H9 (cell line): ENCODE measurements at regions not wholly inside any gene's neighbourhood (a gene's known extent, or its start where the extent isn't known, plus 50 kb on each side); places are given as distances from the start of the nearest gene placed in this dataset.

ENCODE experiments used
- DNase-seq: peaks from one replicate; pipeline ENCODE4 v3.0.0-alpha.2; 2017
- H2AFZ ChIP-seq: one replicate; pipeline ENCODE4 v1.6.1; 2013; ENCODE audit warnings: mild to moderate bottlenecking, low read length, control low read depth, moderate library complexity
- H2AK5ac ChIP-seq: 2 replicates; pipeline ENCODE4 v1.6.1; 2013; ENCODE audit warnings: low read length, control low read depth, mixed read lengths; ENCODE audit not compliant: insufficient read length
- H2BK120ac ChIP-seq: one replicate; pipeline ENCODE4 v1.6.1; 2013; ENCODE audit warnings: low read depth, mild to moderate bottlenecking, low read length, control low read depth, inconsistent platforms; ENCODE audit not compliant: poor library complexity, severe bottlenecking
- H2BK12ac ChIP-seq: 2 replicates; pipeline ENCODE4 v1.6.1; 2013; ENCODE audit warnings: low read length, control low read depth, mixed read lengths, low read depth; ENCODE audit not compliant: insufficient read length
- H2BK15ac ChIP-seq: 2 replicates; pipeline ENCODE4 v1.6.1; 2013; ENCODE audit warnings: low read depth, low read length, control low read depth
- H2BK20ac ChIP-seq: one replicate; pipeline ENCODE4 v1.6.1; 2013; ENCODE audit warnings: low read depth, mild to moderate bottlenecking, low read length, control low read depth, inconsistent platforms; ENCODE audit not compliant: poor library complexity, severe bottlenecking
- H2BK5ac ChIP-seq: 2 replicates; pipeline ENCODE4 v1.6.1; 2013; ENCODE audit warnings: low read length, control low read depth, mixed read lengths; ENCODE audit not compliant: insufficient read length
- H3K14ac ChIP-seq: 2 replicates; pipeline ENCODE4 v1.6.1; 2013; ENCODE audit warnings: low read length, control low read depth; ENCODE audit not compliant: insufficient read depth
- H3K18ac ChIP-seq: 2 replicates; pipeline ENCODE4 v1.6.1; 2013; ENCODE audit warnings: low read depth, mild to moderate bottlenecking, mixed read lengths, low read length, control low read depth; ENCODE audit not compliant: insufficient read length
- H3K23ac ChIP-seq: 2 replicates; pipeline ENCODE4 v1.6.1; 2013; ENCODE audit warnings: low read length, control low read depth, mixed read lengths, low read depth; ENCODE audit not compliant: insufficient read length
- H3K23me2 ChIP-seq: 2 replicates; pipeline ENCODE4 v1.6.1; 2013; ENCODE audit warnings: low read depth, mild to moderate bottlenecking, mixed read lengths, low read length, control low read depth; ENCODE audit not compliant: insufficient read length, poor library complexity, severe bottlenecking
- H3K27ac ChIP-seq: 2 replicates; pipeline ENCODE4 v1.5.1; 2013; ENCODE audit warnings: low read length, control low read depth, mixed read lengths, low read depth; ENCODE audit not compliant: insufficient read length
- H3K27me3 ChIP-seq: 2 replicates; pipeline ENCODE4 v1.6.1; 2013; ENCODE audit warnings: low read length, control low read depth, inconsistent platforms; ENCODE audit not compliant: insufficient read depth
- H3K4ac ChIP-seq: 2 replicates; pipeline ENCODE4 v1.6.1; 2013; ENCODE audit warnings: low read depth, mild to moderate bottlenecking, control low read depth, inconsistent platforms, low read length, moderate library complexity
- H3K4me1 ChIP-seq: 2 replicates; pipeline ENCODE4 v1.6.1; 2013; ENCODE audit warnings: low read length, control low read depth, inconsistent platforms; ENCODE audit not compliant: insufficient read depth
- H3K4me2 ChIP-seq: 2 replicates; pipeline ENCODE4 v1.6.1; 2013; ENCODE audit warnings: low read length, control low read depth, mixed read lengths; ENCODE audit not compliant: insufficient read length, insufficient read depth
- H3K56ac ChIP-seq: 2 replicates; pipeline ENCODE4 v1.6.1; 2013; ENCODE audit warnings: low read depth, mild to moderate bottlenecking, mixed read lengths, low read length, control low read depth; ENCODE audit not compliant: insufficient read length
- H3K79me1 ChIP-seq: 2 replicates; pipeline ENCODE4 v1.6.1; 2013; ENCODE audit warnings: low read depth, mild to moderate bottlenecking, moderate library complexity, low read length, control low read depth, inconsistent platforms; ENCODE audit not compliant: insufficient read depth, poor library complexity, severe bottlenecking
- H3K79me2 ChIP-seq: 2 replicates; pipeline ENCODE4 v1.6.1; 2013; ENCODE audit warnings: low read length, control low read depth, inconsistent platforms; ENCODE audit not compliant: insufficient read depth
- H3K9ac ChIP-seq: 2 replicates; pipeline ENCODE4 v1.6.1; 2013; ENCODE audit warnings: low read length, control low read depth, mixed read lengths; ENCODE audit not compliant: insufficient read length; ENCODE audit errors: extremely low read depth
- H3K9me3 ChIP-seq: one replicate; pipeline ENCODE4 v1.6.1; 2013; ENCODE audit warnings: low read depth, low read length, inconsistent platforms; ENCODE audit not compliant: control insufficient read depth
- H3T11ph ChIP-seq: one replicate; pipeline ENCODE4 v1.6.1; 2013; ENCODE audit warnings: mild to moderate bottlenecking, low read length, control low read depth, inconsistent platforms
- H4K20me1 ChIP-seq: one replicate; pipeline ENCODE4 v1.6.1; 2013; ENCODE audit not compliant: control insufficient read depth, insufficient read length, insufficient read depth
- H4K5ac ChIP-seq: 2 replicates; pipeline ENCODE4 v1.6.1; 2013; ENCODE audit warnings: low read depth, mild to moderate bottlenecking, mixed read lengths, low read length, control low read depth; ENCODE audit not compliant: insufficient read length
- H4K8ac ChIP-seq: replicated peaks from 2 replicates; pipeline ENCODE4 v1.6.1; 2013; ENCODE audit warnings: low read length, control low read depth, mixed read lengths, low read depth; ENCODE audit not compliant: insufficient read length
- H4K91ac ChIP-seq: 2 replicates; pipeline ENCODE4 v1.6.1; 2013; ENCODE audit warnings: low read depth, mild to moderate bottlenecking, moderate library complexity, mixed read lengths, low read length, control low read depth; ENCODE audit not compliant: insufficient read length
- H3K27ac Mint-ChIP-seq, 3 experiments: 2 replicates in 2 of 3; 3 replicates in 1 of 3; pipeline ENCODE4 v1.8.0; 2020 to 2021; ENCODE audit warnings: mixed read lengths in 3 of 3, mild to moderate bottlenecking in 1 of 3, moderate library complexity in 1 of 3
- H3K27me3 Mint-ChIP-seq: 2 replicates; pipeline ENCODE4 v1.8.0; 2021; ENCODE audit warnings: low read depth, mild to moderate bottlenecking, moderate library complexity, mixed read lengths
- H3K36me3 Mint-ChIP-seq, 3 experiments: 2 replicates in 2 of 3; 3 replicates in 1 of 3; pipeline ENCODE4 v1.8.0; 2020 to 2021; ENCODE audit warnings: low read depth in 3 of 3, mixed read lengths in 3 of 3; ENCODE audit not compliant: insufficient read depth in 1 of 3
- H3K4me1 Mint-ChIP-seq, 2 experiments: 2 replicates each; pipeline ENCODE4 v1.8.0; 2020; ENCODE audit warnings: mixed read lengths in 2 of 2
- H3K4me3 Mint-ChIP-seq, 2 experiments: 2 replicates in 1 of 2; 3 replicates in 1 of 2; pipeline ENCODE4 v1.8.0; 2020 to 2021; ENCODE audit warnings: mild to moderate bottlenecking in 2 of 2, mixed read lengths in 2 of 2, moderate library complexity in 1 of 2
- H3K9me3 Mint-ChIP-seq, 2 experiments: 2 replicates in 1 of 2; 3 replicates in 1 of 2; pipeline ENCODE4 v1.8.0; 2020; ENCODE audit warnings: mild to moderate bottlenecking in 2 of 2, mixed read lengths in 2 of 2, moderate library complexity in 1 of 2
- CTCF ChIP-seq: fragments of 200-600 bp; sonication (generic); conservative IDR thresholded peaks from 3 replicates; pipeline ENCODE4 v1.8.0; 2021; ENCODE audit warnings: antibody characterized with exemption, mild to moderate bottlenecking
- WGBS: extraction: QIAGEN DNeasy Blood & Tissue Kit; methylation state at CpG from one replicate; pipeline ENCODE4 v1.1.7; 2013; ENCODE audit warnings: missing lambda C conversion rate, low lambda C conversion rate, mixed read lengths; ENCODE audit not compliant: insufficient read length; ENCODE audit errors: extremely low coverage; 5-methylcytosine and 5-hydroxymethylcytosine counted together

GRCh38 chr4:175927121-175927520 lies 115.1 kb upstream of the GPM6A start:
- no peak for TF ChIP-seq CTCF
- Histone ChIP-seq H3K9me3 (no peaks in the 10 kb centered on the region), H3K27me3 (no peaks in the 10 kb centered on the region), H4K20me1 (no peaks in the 10 kb centered on the region), H3K79me2 (no peaks in the 10 kb centered on the region), H3K4ac (no peak overlapping the region), H3K14ac (no peak overlapping the region), H2AFZ (no peak overlapping the region), H3K56ac (no peak overlapping the region), H2BK120ac (no peak overlapping the region), H3K18ac (no peak overlapping the region), H3K23me2 (no peaks in the 10 kb centered on the region), H3T11ph (no peak overlapping the region), H3K4me2 (no peak overlapping the region), H3K23ac (no peak overlapping the region), H3K27ac (no peak overlapping the region), H3K4me1 (no peaks in the 10 kb centered on the region), H2BK20ac (no peak overlapping the region), H2BK5ac (no peak overlapping the region), H4K5ac (no peak overlapping the region), H3K9ac (no peak overlapping the region), H4K8ac (no peak overlapping the region), H4K91ac (no peak overlapping the region), H3K79me1 (no peaks in the 10 kb centered on the region), H2AK5ac (no peak overlapping the region), H2BK15ac (no peak overlapping the region), H2BK12ac (no peak overlapping the region)
- H3K4me3 Mint-ChIP-seq, result no peak overlapping the region
- no peaks in the 10 kb centered on the region for H3K36me3 Mint-ChIP-seq
- no peaks in the 10 kb centered on the region for H3K9me3 Mint-ChIP-seq
- no CpG with 5 or more reads among the region's 5 CpGs for WGBS
- no peak overlapping the region for H3K27ac Mint-ChIP-seq
- no peaks in the 10 kb centered on the region for H3K27me3 Mint-ChIP-seq
- no peak for DNase-seq
- no peaks in the 10 kb centered on the region for H3K4me1 Mint-ChIP-seq
